ENCODE measurements at regions not wholly inside any gene's neighbourhood (a gene's known extent, or its start where the extent isn't known, plus 50 kb on each side); places are given as distances from the start of the nearest gene placed in this dataset.

- Histone ChIP-seq H3K4me2 (ENCODE audit: low read length, poor library complexity, severe bottlenecking) (no peak overlapping the region), H3K9me3 (ENCODE audit: control insufficient read depth, low read length) (no peaks in the 10 kb centered on the region), H2AFZ (ENCODE audit: low read depth, low read length) (no peak overlapping the region), H3K27me3 (ENCODE audit: control insufficient read depth in 1 of 2, insufficient read depth in 1 of 2, low read length in 2 of 2) (no peaks in the 10 kb centered on the region), H2BK12ac (ENCODE audit: low read length in 2 of 2) (no peak overlapping the region), H2BK120ac (ENCODE audit: low read depth, low read length) (no peak overlapping the region), H4K8ac (ENCODE audit: low read length) (no peak overlapping the region), H3K4ac (ENCODE audit: low read depth in 1 of 2, low read length in 2 of 2) (no peak overlapping the region), H3K18ac (ENCODE audit: low read depth in 1 of 2, low read length in 2 of 2) (no peak overlapping the region), H2AK5ac (ENCODE audit: low read length, severe bottlenecking) (no peak overlapping the region), H3K79me1 (replicated peaks; ENCODE audit: low read length, poor library complexity, severe bottlenecking) (peaks cover 56% of the 10 kb centered on the region), H3K23ac (ENCODE audit: low read length in 2 of 2) (no peak overlapping the region), H3K14ac (ENCODE audit: low read length in 2 of 2) (no peak overlapping the region), H3K4me1 (ENCODE audit: control insufficient read depth, insufficient read depth, low read depth, low read length) (peaks cover 23% of the 10 kb centered on the region), H3K36me3 (ENCODE audit: control insufficient read depth in 1 of 2, insufficient read depth in 2 of 2, low read depth in 1 of 2, low read length in 2 of 2) (peaks cover 24 to 55% of the 10 kb centered on the region in 2 experiments), H2BK15ac (ENCODE audit: low read depth, poor library complexity, severe bottlenecking) (no peak overlapping the region), H3K4me3 (ENCODE audit: insufficient read depth in 1 of 2, low read depth in 1 of 2, low read length in 2 of 2) (no peak overlapping the region), H2BK5ac (ENCODE audit: low read depth, low read length, poor library complexity, severe bottlenecking) (no peak overlapping the region), H3K9ac (ENCODE audit: low read length) (no peak overlapping the region), H4K91ac (ENCODE audit: low read length) (no peak overlapping the region), H3K27ac (ENCODE audit: low read length, poor library complexity, severe bottlenecking) (no peak overlapping the region)
- DNase-seq = no peak
- 95% methylated on average over 3 of the region's 3 CpGs for WGBS
Observed at GRCh38 chr19:5286465-5287029, 54.1 kb downstream of the PTPRS start.

DNA sequence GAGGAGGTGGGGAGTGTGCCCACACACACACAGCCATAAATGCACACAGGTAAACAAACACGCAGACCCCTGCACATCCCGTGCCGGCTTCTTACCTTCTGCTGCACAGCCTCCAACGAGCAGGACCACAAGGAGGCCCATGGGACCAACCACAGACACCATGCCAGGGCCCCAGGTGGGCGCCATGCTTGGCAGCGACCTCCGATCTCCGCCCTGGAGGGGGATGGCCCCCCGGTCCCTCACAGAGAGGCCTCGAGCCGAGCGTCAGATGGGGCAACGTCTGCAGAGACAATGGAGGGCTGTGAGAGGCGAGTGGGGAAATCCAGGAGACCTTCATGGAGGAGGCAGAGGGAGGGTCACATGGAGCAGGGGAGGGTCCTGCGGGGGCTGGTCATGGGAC lies 54.7 kb downstream of the PTPRS start:
- peaks cover 52% of the 10 kb centered on the region for H3K79me1 ChIP-seq (replicated peaks; ENCODE audit: low read length, poor library complexity, severe bottlenecking)
- no peak overlapping the region for H2AFZ ChIP-seq (ENCODE audit: low read depth, low read length)
- H2BK120ac ChIP-seq (ENCODE audit: low read depth, low read length) = no peak overlapping the region
- no peak overlapping the region for H3K4ac ChIP-seq (ENCODE audit: low read depth in 1 of 2, low read length in 2 of 2)
- no peak overlapping the region for H4K91ac ChIP-seq (ENCODE audit: low read length)
- no peak overlapping the region for H3K18ac ChIP-seq (ENCODE audit: low read depth in 1 of 2, low read length in 2 of 2)
- no peak overlapping the region for H3K14ac ChIP-seq (ENCODE audit: low read length in 2 of 2)
- H2BK15ac ChIP-seq (ENCODE audit: low read depth, poor library complexity, severe bottlenecking) = peak overlapping the region; percentile 15
- no peak overlapping the region for H2AK5ac ChIP-seq (ENCODE audit: low read length, severe bottlenecking)
- H3K27ac ChIP-seq (ENCODE audit: low read length, poor library complexity, severe bottlenecking) = no peak overlapping the region
- WGBS = 89% methylated on average over 15 of the region's 15 CpGs
- H3K23ac ChIP-seq (ENCODE audit: low read length in 2 of 2) = no peak overlapping the region
- peaks cover 18% of the 10 kb centered on the region for H3K4me1 ChIP-seq (ENCODE audit: control insufficient read depth, insufficient read depth, low read depth, low read length)
- no peak overlapping the region for H3K9ac ChIP-seq (ENCODE audit: low read length)
- no peak for DNase-seq
- H3K4me2 ChIP-seq (ENCODE audit: low read length, poor library complexity, severe bottlenecking) = no peak overlapping the region
- no peak overlapping the region for H3K4me3 ChIP-seq (ENCODE audit: insufficient read depth in 1 of 2, low read depth in 1 of 2, low read length in 2 of 2)
- H2BK5ac ChIP-seq (ENCODE audit: low read depth, low read length, poor library complexity, severe bottlenecking) = no peak overlapping the region
- H3K27me3 ChIP-seq (ENCODE audit: control insufficient read depth in 1 of 2, insufficient read depth in 1 of 2, low read length in 2 of 2) = no peaks in the 10 kb centered on the region
- no peak overlapping the region for H2BK12ac ChIP-seq (ENCODE audit: low read length in 2 of 2)
- no peaks in the 10 kb centered on the region for H3K9me3 ChIP-seq (ENCODE audit: control insufficient read depth, low read length)
- H3K36me3 ChIP-seq (ENCODE audit: control insufficient read depth in 1 of 2, insufficient read depth in 2 of 2, low read depth in 1 of 2, low read length in 2 of 2) = peaks cover 24 to 58% of the 10 kb centered on the region in 2 experiments
- H4K8ac ChIP-seq (ENCODE audit: low read length) = no peak overlapping the region

GRCh38 chr19:5285311-5285710 lies 55.3 kb downstream of the PTPRS start:
- no peak overlapping the region for H3K9ac ChIP-seq (ENCODE audit: low read length)
- peaks cover 24 to 58% of the 10 kb centered on the region in 2 experiments for H3K36me3 ChIP-seq (ENCODE audit: control insufficient read depth in 1 of 2, insufficient read depth in 2 of 2, low read depth in 1 of 2, low read length in 2 of 2)
- H3K4me3 ChIP-seq (ENCODE audit: insufficient read depth in 1 of 2, low read depth in 1 of 2, low read length in 2 of 2) = no peak overlapping the region
- no peaks in the 10 kb centered on the region for H3K27me3 ChIP-seq (ENCODE audit: control insufficient read depth in 1 of 2, insufficient read depth in 1 of 2, low read length in 2 of 2)
- peaks cover 17% of the 10 kb centered on the region for H3K4me1 ChIP-seq (ENCODE audit: control insufficient read depth, insufficient read depth, low read depth, low read length)
- no peak overlapping the region for H2BK5ac ChIP-seq (ENCODE audit: low read depth, low read length, poor library complexity, severe bottlenecking)
- no peak overlapping the region for H4K91ac ChIP-seq (ENCODE audit: low read length)
- H2BK12ac ChIP-seq (ENCODE audit: low read length in 2 of 2) = no peak overlapping the region
- H3K27ac ChIP-seq (ENCODE audit: low read length, poor library complexity, severe bottlenecking) = no peak overlapping the region
- H3K9me3 ChIP-seq (ENCODE audit: control insufficient read depth, low read length) = no peaks in the 10 kb centered on the region
- no peak overlapping the region for H3K23ac ChIP-seq (ENCODE audit: low read length in 2 of 2)
- H2BK15ac ChIP-seq (ENCODE audit: low read depth, poor library complexity, severe bottlenecking) = no peak overlapping the region
- no peak overlapping the region for H2BK120ac ChIP-seq (ENCODE audit: low read depth, low read length)
- no peak overlapping the region for H2AFZ ChIP-seq (ENCODE audit: low read depth, low read length)
- no peak overlapping the region for H3K14ac ChIP-seq (ENCODE audit: low read length in 2 of 2)
- H4K8ac ChIP-seq (ENCODE audit: low read length) = no peak overlapping the region
- no peak overlapping the region for H3K4ac ChIP-seq (ENCODE audit: low read depth in 1 of 2, low read length in 2 of 2)
- no peak for DNase-seq
- peaks cover 45% of the 10 kb centered on the region for H3K79me1 ChIP-seq (replicated peaks; ENCODE audit: low read length, poor library complexity, severe bottlenecking)
- WGBS = 97% methylated on average over 6 of the region's 6 CpGs
- no peak overlapping the region for H3K18ac ChIP-seq (ENCODE audit: low read depth in 1 of 2, low read length in 2 of 2)
- H2AK5ac ChIP-seq (ENCODE audit: low read length, severe bottlenecking) = no peak overlapping the region
- H3K4me2 ChIP-seq (ENCODE audit: low read length, poor library complexity, severe bottlenecking) = no peak overlapping the region

DNA sequence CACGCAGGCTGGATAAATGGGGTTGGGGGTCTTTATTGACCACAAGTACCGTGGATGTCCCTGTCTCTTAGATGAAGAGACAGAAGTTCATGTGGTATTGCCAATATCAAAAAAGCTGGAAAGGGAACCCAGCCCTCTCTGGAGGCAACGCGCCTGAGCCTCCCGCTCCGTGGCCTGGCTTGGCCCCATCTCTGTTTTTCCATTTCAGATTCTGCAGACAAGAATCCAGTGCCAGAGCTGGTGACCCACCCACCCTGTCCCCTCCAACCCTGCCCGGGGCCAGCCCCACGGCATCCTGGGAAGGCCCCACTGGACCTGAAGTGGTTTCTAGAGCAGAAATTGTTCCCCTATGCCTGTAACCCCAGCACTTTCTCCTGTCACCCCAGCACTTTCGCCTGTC lies 57.7 kb downstream of the PTPRS start:
- Histone ChIP-seq H3K9me3 (ENCODE audit: control insufficient read depth, low read length) (no peaks in the 10 kb centered on the region), H2BK120ac (ENCODE audit: low read depth, low read length) (no peak overlapping the region), H2BK5ac (ENCODE audit: low read depth, low read length, poor library complexity, severe bottlenecking) (no peak overlapping the region), H3K9ac (ENCODE audit: low read length) (no peak overlapping the region), H3K4me3 (ENCODE audit: insufficient read depth in 1 of 2, low read depth in 1 of 2, low read length in 2 of 2) (no peak overlapping the region), H3K14ac (ENCODE audit: low read length in 2 of 2) (no peak overlapping the region), H3K79me1 (replicated peaks; ENCODE audit: low read length, poor library complexity, severe bottlenecking) (peaks cover 29% of the 10 kb centered on the region), H4K91ac (ENCODE audit: low read length) (no peak overlapping the region), H3K18ac (ENCODE audit: low read depth in 1 of 2, low read length in 2 of 2) (no peak overlapping the region), H3K27me3 (ENCODE audit: control insufficient read depth in 1 of 2, insufficient read depth in 1 of 2, low read length in 2 of 2) (no peaks in the 10 kb centered on the region), H3K27ac (ENCODE audit: low read length, poor library complexity, severe bottlenecking) (no peak overlapping the region), H3K4me2 (ENCODE audit: low read length, poor library complexity, severe bottlenecking) (no peak overlapping the region), H3K36me3 (ENCODE audit: control insufficient read depth in 1 of 2, insufficient read depth in 2 of 2, low read depth in 1 of 2, low read length in 2 of 2) (peaks cover 27 to 56% of the 10 kb centered on the region in 2 experiments), H2AFZ (ENCODE audit: low read depth, low read length) (no peak overlapping the region), H2BK15ac (ENCODE audit: low read depth, poor library complexity, severe bottlenecking) (no peak overlapping the region), H3K23ac (ENCODE audit: low read length in 2 of 2) (no peak overlapping the region), H3K4ac (ENCODE audit: low read depth in 1 of 2, low read length in 2 of 2) (no peak overlapping the region), H2AK5ac (ENCODE audit: low read length, severe bottlenecking) (no peak overlapping the region), H3K4me1 (ENCODE audit: control insufficient read depth, insufficient read depth, low read depth, low read length) (peaks cover 9% of the 10 kb centered on the region), H4K8ac (ENCODE audit: low read length) (no peak overlapping the region), H2BK12ac (ENCODE audit: low read length in 2 of 2) (no peak overlapping the region)
- no peak for DNase-seq
- 97% methylated on average over 9 of the region's 9 CpGs for WGBS

Measured in mesenchymal stem cell (in vitro differentiated cells and primary cell).